Ascending aorta (tissue), 2 donors: ENCODE measurements at regions not wholly inside any gene's neighbourhood (a gene's known extent, or its start where the extent isn't known, plus 50 kb on each side); places are given as distances from the start of the nearest gene placed in this dataset.

Experiments used
- DNase-seq, 2 donors: peaks; one replicate each; pipeline ENCODE4 v3.0.0-alpha.2; 2019; ENCODE audit warnings: low spot score in 2 of 2
- H3K27ac ChIP-seq, 2 donors: fragments of 200-600 bp; sonication (generic); one replicate each; pipeline ENCODE4 v1.5.1; 2016 to 2017; ENCODE audit warnings: mild to moderate bottlenecking in 1 of 2
- H3K27me3 ChIP-seq: fragments of 200-600 bp; sonication (generic); one replicate; pipeline ENCODE4 v1.5.1; 2017
- H3K36me3 ChIP-seq, 2 donors: fragments of 200-600 bp; sonication (generic); one replicate each; pipeline ENCODE4 v1.5.1; 2016
- H3K4me1 ChIP-seq, 2 donors: fragments of 200-600 bp; sonication (generic); one replicate each; pipeline ENCODE4 v1.5.1; 2016 to 2017; ENCODE audit warnings: mild to moderate bottlenecking in 1 of 2
- H3K4me3 ChIP-seq, 2 donors: fragments of 200-600 bp; sonication (generic); one replicate each; pipeline ENCODE4 v1.5.1; 2016 to 2017; ENCODE audit warnings: mild to moderate bottlenecking in 1 of 2
- H3K9me3 ChIP-seq, 2 donors: fragments of 200-600 bp; sonication (generic); one replicate each; pipeline ENCODE4 v1.5.1; 2016
- CTCF ChIP-seq, 3 experiments: fragments of 200-600 bp in 2 of 3; fragments of 450-650 bp in 1 of 3; sonication (generic) in 2 of 3; IDR thresholded peaks; one replicate each; pipeline ENCODE4 v1.5.1; 2016 to 2019; ENCODE audit warnings: antibody characterized with exemption in 3 of 3, mild to moderate bottlenecking in 1 of 3, moderate library complexity in 1 of 3
- intact Hi-C: fragments of 100-400 bp; cut with DNase I; formaldehyde crosslinking; loops from one replicate; pipeline ENCODE4 v1.15.1; 2023

GRCh38 chr4:10962246-10962645 lies 277.7 kb upstream of the CLNK start:
- DNase-seq: no peak
- no peak overlapping the region for H3K4me3 ChIP-seq
- H3K27ac ChIP-seq: no peak overlapping the region
- H3K36me3 ChIP-seq: no peaks in the 10 kb centered on the region
- TF ChIP-seq CTCF (IDR thresholded peaks at IDR 0.05): no peak
- intact Hi-C loops: no loop called here
- no peaks in the 10 kb centered on the region for H3K27me3 ChIP-seq
- H3K4me1 ChIP-seq: no peaks in the 10 kb centered on the region
- no peaks in the 10 kb centered on the region for H3K9me3 ChIP-seq

- H3K9me3 ChIP-seq: no peaks in the 10 kb centered on the region
- no peaks in the 10 kb centered on the region for H3K4me1 ChIP-seq
- no peaks in the 10 kb centered on the region for H3K27me3 ChIP-seq
- no peak for TF ChIP-seq CTCF (IDR thresholded peaks at IDR 0.05)
- no peak for DNase-seq
- no peak overlapping the region for H3K4me3 ChIP-seq
- no peak overlapping the region for H3K27ac ChIP-seq
- intact Hi-C loops: no loop called here
- H3K36me3 ChIP-seq: no peaks in the 10 kb centered on the region
Observed at GRCh38 chr4:10960389-10960788, 275.8 kb upstream of the CLNK start.

GRCh38 chr4:10959586-10959985 lies 275.0 kb upstream of the CLNK start:
- TF ChIP-seq CTCF (IDR thresholded peaks at IDR 0.05): no peak
- no peak for DNase-seq
- H3K27me3 ChIP-seq: no peaks in the 10 kb centered on the region
- H3K27ac ChIP-seq: no peak overlapping the region
- H3K4me3 ChIP-seq: no peak overlapping the region
- no peaks in the 10 kb centered on the region for H3K36me3 ChIP-seq
- H3K9me3 ChIP-seq: no peaks in the 10 kb centered on the region
- intact Hi-C loops: no loop called here
- H3K4me1 ChIP-seq: no peaks in the 10 kb centered on the region

- H3K27ac ChIP-seq: no peak overlapping the region
- no peaks in the 10 kb centered on the region for H3K36me3 ChIP-seq
- no peaks in the 10 kb centered on the region for H3K4me1 ChIP-seq
- H3K4me3 ChIP-seq: no peak overlapping the region
- intact Hi-C loops: no loop called here
- TF ChIP-seq CTCF (IDR thresholded peaks at IDR 0.05): no peak
- no peaks in the 10 kb centered on the region for H3K27me3 ChIP-seq
- DNase-seq: no peak
- no peaks in the 10 kb centered on the region for H3K9me3 ChIP-seq
Observed at GRCh38 chr4:10958226-10958856, 273.8 kb upstream of the CLNK start.

GRCh38 chr4:10951306-10951705 lies 266.7 kb upstream of the CLNK start:
- intact Hi-C loops: no loop called here
- Histone ChIP-seq H3K27ac (no peak overlapping the region), H3K36me3 (no peaks in the 10 kb centered on the region), H3K9me3 (no peaks in the 10 kb centered on the region), H3K4me1 (no peaks in the 10 kb centered on the region), H3K27me3 (no peaks in the 10 kb centered on the region), H3K4me3 (no peak overlapping the region)
- no peak for DNase-seq
- TF ChIP-seq CTCF (IDR thresholded peaks at IDR 0.05): no peak
